ENCODE measurements at regions not wholly inside any gene's neighbourhood (a gene's known extent, or its start where the extent isn't known, plus 50 kb on each side); places are given as distances from the start of the nearest gene placed in this dataset.
"Not testable (repeated sequence)": the region's sequence is repeated elsewhere in the genome, so short reads cannot be mapped to it uniquely, and the experiment has no call there.

DNA sequence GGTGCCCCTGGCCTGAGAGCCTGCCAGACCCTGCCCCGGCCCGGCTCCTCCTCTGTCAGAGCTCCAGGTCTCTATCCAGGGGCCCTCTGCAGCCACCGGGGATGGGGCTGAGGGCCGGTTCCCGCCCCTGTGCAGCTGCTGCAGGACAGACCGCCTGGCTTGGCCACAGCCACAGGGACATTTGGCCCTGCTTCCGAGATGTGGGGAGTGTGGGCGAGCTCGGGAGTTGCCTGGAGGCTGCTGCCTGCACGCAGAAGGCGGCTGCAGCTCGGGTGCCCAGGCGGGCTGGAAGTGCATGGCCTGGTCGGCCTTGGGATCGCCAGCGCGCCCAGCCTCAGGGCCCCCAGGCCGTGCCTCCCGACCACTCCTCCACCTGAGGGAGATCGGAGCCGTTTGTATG lies 284.8 kb downstream of the CWH43 start:
- H3K9me3 ChIP-seq; intact Hi-C loops (cut with DNase I; ENCODE audit: low total_unique reads); H3K27ac ChIP-seq; H3K36me3 ChIP-seq; H3K4me1 ChIP-seq; H3K27me3 ChIP-seq; H3K4me3 ChIP-seq: not testable (repeated sequence)
- peak in 1 of 2 donors; percentile 61 for DNase-seq

DNA sequence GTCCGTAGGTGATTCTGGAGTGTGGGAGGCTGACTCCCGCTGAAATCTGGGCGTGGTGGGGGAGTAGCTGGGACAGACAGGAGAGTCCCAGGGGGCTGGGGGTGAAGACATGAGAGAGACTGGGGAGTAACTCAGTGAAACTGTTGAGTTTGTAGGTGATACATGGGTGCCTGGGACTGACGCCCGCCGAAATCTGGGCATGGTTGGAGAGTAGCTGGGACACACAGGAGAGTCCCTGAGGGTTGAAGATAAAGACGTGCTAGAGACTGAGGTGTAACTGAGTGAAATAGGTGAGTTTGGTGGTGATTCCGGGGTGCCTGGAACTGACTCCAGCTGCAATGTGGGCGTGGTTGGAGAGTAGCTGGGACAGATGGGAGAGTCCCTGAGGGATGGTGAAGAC lies 299.8 kb downstream of the CWH43 start:
- H3K4me1 ChIP-seq; intact Hi-C loops (cut with DNase I; ENCODE audit: low total_unique reads): not testable (repeated sequence)

DNA sequence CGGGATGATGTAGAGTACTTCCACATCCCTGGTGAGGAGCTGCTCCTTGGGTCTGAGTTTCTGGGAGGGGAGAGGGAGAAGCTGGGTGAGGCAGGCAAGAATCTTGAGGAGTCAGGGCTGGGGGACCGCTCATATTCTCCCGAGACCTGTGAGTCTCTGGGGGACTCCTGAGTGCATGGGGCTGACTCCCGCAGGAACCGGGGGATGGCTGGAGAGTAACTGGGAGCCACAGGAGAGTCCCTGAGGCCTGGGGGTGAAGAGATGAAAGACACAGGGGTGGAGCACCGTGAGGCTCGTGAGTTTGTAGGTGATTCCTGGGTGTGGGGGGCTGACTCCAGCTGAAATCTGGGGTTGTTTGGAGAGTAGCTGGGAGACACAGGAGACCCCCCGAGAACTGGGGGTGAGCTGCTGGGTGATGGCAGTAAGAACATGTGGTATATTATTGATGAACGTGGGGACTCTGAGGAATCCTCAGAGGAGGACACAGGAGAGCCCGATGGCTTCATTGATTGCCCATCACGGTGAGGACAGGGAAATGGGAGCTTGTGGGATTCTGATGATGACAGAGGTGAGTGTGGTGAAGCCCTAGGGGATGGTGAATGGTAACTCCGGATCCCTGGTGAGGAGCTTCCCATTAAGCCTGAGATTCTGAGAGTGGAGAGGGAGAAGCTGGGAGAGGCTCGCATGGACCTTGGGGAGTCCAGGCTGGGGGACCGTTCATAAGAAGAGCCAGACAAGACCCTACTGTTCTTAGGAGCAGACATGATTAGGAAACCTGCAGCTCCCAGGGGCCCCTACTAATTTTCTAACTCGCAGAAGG lies 301.1 kb downstream of the CWH43 start:
- intact Hi-C loops (cut with DNase I; ENCODE audit: low total_unique reads); H3K9me3 ChIP-seq; H3K4me1 ChIP-seq; H3K36me3 ChIP-seq; H3K27ac ChIP-seq; H3K27me3 ChIP-seq; H3K4me3 ChIP-seq: not testable (repeated sequence)
- DNase-seq = peak in 1 of 2 donors; percentile 81

More for the DNA sequence above, 299.8 kb downstream of the CWH43 start:
- not testable (repeated sequence) for H3K9me3 ChIP-seq, H3K27ac ChIP-seq, H3K36me3 ChIP-seq, H3K4me3 ChIP-seq, H3K27me3 ChIP-seq
- peak in 1 of 2 donors; percentile 67 for DNase-seq

DNA sequence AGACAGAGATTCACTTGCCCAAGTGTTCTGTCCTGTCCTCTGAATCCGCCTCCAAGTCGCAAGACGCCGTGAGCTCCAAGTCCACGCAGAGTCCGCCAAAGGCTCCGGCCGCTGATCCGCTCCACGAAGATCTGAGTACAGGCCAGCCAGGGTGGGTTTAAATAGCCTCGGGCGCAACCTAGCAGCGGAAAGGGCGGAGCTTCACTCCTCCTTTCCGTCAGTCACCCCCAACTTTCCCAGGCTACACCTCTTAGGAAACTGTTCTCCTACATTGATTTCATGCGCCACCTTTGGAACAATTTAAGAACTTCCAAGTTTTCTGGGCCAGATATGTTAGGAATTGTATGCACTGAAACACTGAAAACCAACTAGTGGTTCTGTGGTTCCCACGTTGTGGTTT lies 301.8 kb downstream of the CWH43 start:
- H3K36me3 ChIP-seq; H3K27me3 ChIP-seq; H3K27ac ChIP-seq; H3K4me1 ChIP-seq; H3K9me3 ChIP-seq; intact Hi-C loops (cut with DNase I; ENCODE audit: low total_unique reads); H3K4me3 ChIP-seq: not testable (repeated sequence)
- peak in 1 of 2 donors; percentile 84 for DNase-seq

DNA sequence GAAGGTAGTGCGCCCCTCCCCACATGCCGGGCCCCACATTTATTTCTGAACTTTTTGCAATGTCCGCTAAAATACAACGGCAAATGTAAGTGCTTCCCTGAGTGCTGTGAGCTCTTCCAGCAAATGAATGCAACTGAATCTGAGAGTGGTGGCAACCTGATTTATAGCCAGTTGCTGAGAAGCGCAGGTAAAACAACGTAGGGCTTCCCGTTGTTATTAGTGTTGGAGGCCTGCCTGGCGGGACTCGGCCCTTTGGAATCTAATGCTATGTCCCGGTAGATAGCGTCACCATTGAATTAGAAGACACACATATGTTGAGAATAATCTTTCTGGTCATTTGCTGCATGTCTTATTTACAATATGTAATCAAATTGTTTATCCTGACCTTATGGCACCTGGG lies 302.7 kb downstream of the CWH43 start:
- H3K27me3 ChIP-seq; H3K4me1 ChIP-seq; H3K36me3 ChIP-seq; H3K27ac ChIP-seq; intact Hi-C loops (cut with DNase I; ENCODE audit: low total_unique reads); H3K9me3 ChIP-seq; H3K4me3 ChIP-seq: not testable (repeated sequence)
- DNase-seq = peak in 1 of 2 donors; percentile 74

DNA sequence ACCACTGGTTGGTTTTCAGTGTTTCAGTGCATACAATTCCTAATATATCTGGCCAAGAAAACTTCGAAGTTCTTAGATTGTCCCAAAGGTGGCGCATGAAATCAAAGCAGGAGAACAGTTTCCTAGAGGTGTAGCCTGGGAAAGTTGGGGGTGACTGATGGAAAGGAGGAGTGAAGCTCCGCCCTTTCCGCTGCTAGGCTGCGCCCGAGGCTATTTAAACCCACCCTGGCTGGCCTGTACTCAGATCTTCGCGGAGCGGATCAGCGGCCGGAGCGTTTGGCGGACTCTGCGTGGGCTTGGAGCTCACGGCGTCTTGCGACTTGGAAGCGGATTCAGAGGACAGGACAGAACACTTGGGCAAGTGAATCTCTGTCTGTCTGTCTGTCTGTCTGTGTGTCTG lies 328.7 kb downstream of the CWH43 start:
- not testable (repeated sequence) for DNase-seq, H3K9me3 ChIP-seq

DNA sequence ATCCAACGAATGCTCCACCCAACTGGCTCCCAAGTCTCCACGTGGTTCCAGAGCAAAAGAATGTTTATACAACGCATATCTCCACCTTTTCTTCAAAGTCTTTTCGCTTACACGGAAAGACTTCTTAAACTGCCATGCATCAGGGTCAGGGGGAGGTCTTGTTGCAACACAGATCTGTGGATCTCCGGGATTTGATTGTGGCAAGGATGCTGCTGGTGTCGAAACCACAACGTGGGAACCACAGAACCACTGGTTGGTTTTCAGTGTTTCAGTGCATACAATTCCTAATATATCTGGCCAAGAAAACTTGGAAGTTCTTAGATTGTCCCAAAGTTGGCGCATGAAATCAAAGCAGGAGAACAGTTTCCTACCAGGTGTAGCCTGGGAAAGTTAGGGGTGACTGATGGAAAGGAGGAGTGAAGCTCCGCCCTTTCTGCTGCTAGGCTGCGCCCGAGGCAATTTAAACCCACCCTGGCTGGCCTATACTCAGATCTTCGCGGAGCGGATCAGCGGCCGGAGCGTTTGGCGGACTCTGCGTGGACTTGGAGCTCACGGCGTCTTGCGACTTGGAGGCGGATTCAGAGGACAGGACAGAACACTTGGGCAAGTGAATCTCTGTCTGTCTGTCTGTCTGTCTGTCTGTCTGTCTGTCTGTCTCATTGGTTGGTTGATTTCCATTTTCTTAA lies 334.8 kb downstream of the CWH43 start:
- H3K9me3 ChIP-seq; intact Hi-C loops (cut with DNase I; ENCODE audit: low total_unique reads); DNase-seq: not testable (repeated sequence)

More for the DNA sequence above, 328.7 kb downstream of the CWH43 start:
- H3K27ac ChIP-seq; H3K27me3 ChIP-seq; H3K4me1 ChIP-seq; H3K4me3 ChIP-seq; H3K36me3 ChIP-seq; intact Hi-C loops (cut with DNase I; ENCODE audit: low total_unique reads): not testable (repeated sequence)

DNA sequence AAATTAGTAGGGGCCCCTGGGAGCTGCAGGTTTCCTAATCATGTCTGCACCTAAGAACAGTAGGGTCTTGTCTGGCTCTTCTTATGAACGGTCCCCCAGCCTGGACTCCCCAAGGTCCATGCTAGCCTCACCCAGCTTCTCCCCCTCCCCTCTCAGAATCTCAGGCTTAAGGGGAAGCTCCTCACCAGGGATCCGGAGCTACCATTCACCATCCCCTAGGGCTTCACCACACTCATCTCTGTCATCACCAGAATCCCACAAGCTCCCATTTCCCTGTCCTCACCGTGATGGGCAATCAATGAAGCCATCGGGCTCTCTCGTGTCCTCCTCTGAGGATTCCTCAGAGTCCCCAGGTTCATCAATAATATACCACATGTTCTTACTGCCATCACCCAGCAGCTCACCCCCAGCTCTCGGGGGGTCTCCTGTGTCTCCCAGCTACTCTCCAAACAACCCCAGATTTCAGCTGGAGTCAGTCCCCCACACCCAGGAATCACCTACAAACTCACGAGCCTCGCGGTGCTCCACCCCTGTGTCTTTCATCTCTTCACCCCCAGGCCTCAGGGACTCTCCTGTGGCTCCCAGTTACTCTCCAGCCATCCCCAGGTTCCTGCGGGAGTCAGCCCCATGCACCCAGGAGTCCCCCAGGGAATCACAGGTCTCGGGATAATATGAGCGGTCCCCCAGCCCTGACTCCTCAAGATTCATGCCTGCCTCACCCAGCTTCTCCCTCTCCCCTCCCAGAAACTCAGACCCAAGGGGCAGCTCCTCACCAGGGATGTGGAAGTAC lies 335.6 kb downstream of the CWH43 start:
- H3K36me3 ChIP-seq; intact Hi-C loops (cut with DNase I; ENCODE audit: low total_unique reads); H3K27me3 ChIP-seq; H3K27ac ChIP-seq; H3K4me3 ChIP-seq; H3K9me3 ChIP-seq; H3K4me1 ChIP-seq: not testable (repeated sequence)
- peak in 1 of 2 donors; percentile 67 for DNase-seq

More for the DNA sequence above, 334.8 kb downstream of the CWH43 start:
- not testable (repeated sequence) for H3K27ac ChIP-seq, H3K36me3 ChIP-seq, H3K4me3 ChIP-seq, H3K4me1 ChIP-seq, H3K27me3 ChIP-seq

DNA sequence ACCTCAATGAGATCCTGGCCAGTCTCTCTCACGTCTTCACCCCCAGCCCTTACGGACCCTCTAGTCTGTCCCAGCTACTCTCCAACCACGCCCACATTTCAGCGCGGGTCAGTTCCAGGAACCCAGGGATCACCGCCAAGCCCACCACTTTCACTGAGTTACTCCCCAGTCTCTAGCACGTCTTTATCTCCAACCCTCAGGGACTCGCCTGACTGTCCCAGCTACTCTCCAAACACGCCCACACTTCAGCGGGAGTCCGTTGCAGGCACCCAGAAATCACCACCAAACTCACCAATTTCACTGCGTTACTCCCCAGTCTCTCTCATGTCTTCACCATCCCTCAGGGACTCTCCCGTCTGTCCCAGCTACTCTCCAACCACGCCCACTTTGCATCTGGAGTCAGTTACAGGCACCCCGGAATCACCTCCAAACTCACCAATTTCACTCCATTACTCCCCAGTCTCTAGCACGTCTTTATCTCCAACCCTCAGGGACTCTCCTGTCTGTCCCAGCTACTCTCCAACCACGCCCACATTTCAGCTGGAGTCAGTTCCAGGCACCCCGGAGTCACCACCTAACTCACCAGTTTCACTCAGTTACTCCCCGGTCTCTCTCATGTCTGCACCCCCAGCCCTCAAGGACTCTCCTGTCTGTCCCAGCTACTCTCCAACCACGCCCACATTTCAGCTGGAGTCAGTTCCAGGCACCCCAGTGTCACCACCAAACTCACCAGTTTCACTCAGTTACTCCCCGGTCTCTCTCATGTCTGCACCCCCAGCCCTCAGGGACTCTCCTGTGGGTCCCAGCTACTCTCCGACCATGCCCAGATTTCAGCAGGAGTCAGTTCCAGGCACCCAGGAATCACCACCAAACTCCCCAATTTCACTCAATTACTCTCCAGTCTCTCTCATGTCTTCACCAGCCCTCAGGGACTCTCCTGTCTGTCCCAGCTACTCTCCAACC lies 336.8 kb downstream of the CWH43 start:
- intact Hi-C loops (cut with DNase I; ENCODE audit: low total_unique reads); H3K9me3 ChIP-seq; H3K27me3 ChIP-seq; H3K4me1 ChIP-seq; H3K27ac ChIP-seq; H3K36me3 ChIP-seq; H3K4me3 ChIP-seq: not testable (repeated sequence)
- peak in 1 of 2 donors; percentile 60 for DNase-seq

DNA sequence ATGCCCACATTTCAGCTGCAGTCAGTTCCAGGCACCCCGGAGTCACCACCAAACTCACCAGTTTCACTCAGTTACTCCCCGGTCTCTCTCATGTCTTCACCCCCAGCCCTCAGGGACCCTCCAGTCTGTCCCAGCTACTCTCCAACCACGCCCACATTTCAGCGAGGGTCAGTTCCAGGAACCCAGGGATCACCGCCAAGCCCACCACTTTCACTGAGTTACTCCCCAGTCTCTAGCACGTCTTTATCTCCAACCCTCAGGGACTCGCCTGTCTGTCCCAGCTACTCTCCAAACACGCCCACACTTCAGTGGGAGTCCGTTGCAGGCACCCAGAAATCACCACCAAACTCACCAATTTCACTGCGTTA lies 337.5 kb downstream of the CWH43 start:
- H3K27me3 ChIP-seq; H3K4me1 ChIP-seq; H3K9me3 ChIP-seq; H3K27ac ChIP-seq; H3K36me3 ChIP-seq; H3K4me3 ChIP-seq; intact Hi-C loops (cut with DNase I; ENCODE audit: low total_unique reads): not testable (repeated sequence)
- peak in 1 of 2 donors; percentile 72 for DNase-seq
